Breast epithelium (tissue), 4 donors: ENCODE measurements at regions not wholly inside any gene's neighbourhood (a gene's known extent, or its start where the extent isn't known, plus 50 kb on each side); places are given as distances from the start of the nearest gene placed in this dataset.
A peak's percentile ranks its signal among the peaks of the same experiment; 100 is the strongest.
"Not testable (repeated sequence)": the region's sequence is repeated elsewhere in the genome, so short reads cannot be mapped to it uniquely, and the experiment has no call there.

Experiments
- DNase-seq, 2 donors: peaks; one replicate each; pipeline ENCODE4 v3.0.0-alpha.2; 2019; ENCODE audit warnings: low spot score in 2 of 2
- H3K27ac ChIP-seq, 2 donors: fragments of 200-600 bp; sonication (generic) in 1 of 2; one replicate each; pipeline ENCODE4 v1.5.1; 2016 to 2019; ENCODE audit warnings: mild to moderate bottlenecking in 1 of 2
- H3K27me3 ChIP-seq, 2 donors: fragments of 200-600 bp; sonication (generic) in 1 of 2; one replicate each; pipeline versions ENCODE4 v1.5.1 to v1.6.0; 2017 to 2019; ENCODE audit warnings: control low read depth in 1 of 2, mild to moderate bottlenecking in 1 of 2
- H3K36me3 ChIP-seq: fragments of 200-600 bp; one replicate; pipeline ENCODE4 v1.5.1; 2019
- H3K4me1 ChIP-seq, 2 donors: fragments of 200-600 bp; sonication (generic); one replicate each; pipeline ENCODE4 v1.5.1; 2016 to 2019; ENCODE audit warnings: control low read depth in 1 of 2
- H3K4me3 ChIP-seq, 3 donors: fragments of 200-600 bp; sonication (generic); 1 replicate in 2 of 3; 2 replicates in 1 of 3; pipeline ENCODE4 v1.5.1; 2016 to 2019; ENCODE audit warnings: mild to moderate bottlenecking in 3 of 3, moderate library complexity in 2 of 3
- H3K9me3 ChIP-seq, 2 donors: fragments of 200-600 bp; sonication (generic) in 1 of 2; one replicate each; pipeline ENCODE4 v1.5.1; 2016 to 2019; ENCODE audit warnings: control low read depth in 1 of 2
- POLR2A ChIP-seq: fragments of 450-650 bp; IDR thresholded peaks from one replicate; pipeline ENCODE4 v1.6.1; 2016; ENCODE audit warnings: antibody characterized with exemption, mild to moderate bottlenecking, moderate library complexity
- POLR2AphosphoS5 ChIP-seq, 3 donors: sonication (generic); formaldehyde crosslinking; IDR thresholded peaks; one replicate each; pipeline ENCODE4 v1.6.1; 2017; ENCODE audit warnings: antibody characterized with exemption in 3 of 3
- intact Hi-C: fragments of 100-400 bp; cut with DNase I; formaldehyde crosslinking; loops from one replicate; pipeline ENCODE4 v1.15.1; 2023; ENCODE audit warnings: low total_unique reads
- TF ChIP-seq, protein P1 (sequence below), 3 donors: fragments of 450-650 bp; IDR thresholded peaks; one replicate each; pipeline ENCODE4 v1.5.1; 2016 to 2017; ENCODE audit warnings: antibody characterized with exemption in 3 of 3, mild to moderate bottlenecking in 3 of 3, moderate library complexity in 3 of 3

GRCh38 chr2:54052825-54053718 lies 62.3 kb upstream of the ACYP2 start:
- Histone ChIP-seq H3K36me3 (no peaks in the 10 kb centered on the region), H3K27ac (peak overlapping the region in 1 of 2 donors; percentile 8), H3K4me1 (no peaks in the 10 kb centered on the region), H3K27me3 (no peaks in the 10 kb centered on the region), H3K4me3 (no peak overlapping the region), H3K9me3 (no peaks in the 10 kb centered on the region)
- DNase-seq, result no peak
- TF ChIP-seq, protein P1, sequence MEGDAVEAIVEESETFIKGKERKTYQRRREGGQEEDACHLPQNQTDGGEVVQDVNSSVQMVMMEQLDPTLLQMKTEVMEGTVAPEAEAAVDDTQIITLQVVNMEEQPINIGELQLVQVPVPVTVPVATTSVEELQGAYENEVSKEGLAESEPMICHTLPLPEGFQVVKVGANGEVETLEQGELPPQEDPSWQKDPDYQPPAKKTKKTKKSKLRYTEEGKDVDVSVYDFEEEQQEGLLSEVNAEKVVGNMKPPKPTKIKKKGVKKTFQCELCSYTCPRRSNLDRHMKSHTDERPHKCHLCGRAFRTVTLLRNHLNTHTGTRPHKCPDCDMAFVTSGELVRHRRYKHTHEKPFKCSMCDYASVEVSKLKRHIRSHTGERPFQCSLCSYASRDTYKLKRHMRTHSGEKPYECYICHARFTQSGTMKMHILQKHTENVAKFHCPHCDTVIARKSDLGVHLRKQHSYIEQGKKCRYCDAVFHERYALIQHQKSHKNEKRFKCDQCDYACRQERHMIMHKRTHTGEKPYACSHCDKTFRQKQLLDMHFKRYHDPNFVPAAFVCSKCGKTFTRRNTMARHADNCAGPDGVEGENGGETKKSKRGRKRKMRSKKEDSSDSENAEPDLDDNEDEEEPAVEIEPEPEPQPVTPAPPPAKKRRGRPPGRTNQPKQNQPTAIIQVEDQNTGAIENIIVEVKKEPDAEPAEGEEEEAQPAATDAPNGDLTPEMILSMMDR (IDR thresholded peaks at IDR 0.05), result no peak
- TF ChIP-seq POLR2AphosphoS5 (IDR thresholded peaks at IDR 0.05) (no peak), POLR2A (no peak)
- intact Hi-C loops, result no loop called here

- H3K4me3 ChIP-seq, result no peak overlapping the region
- intact Hi-C loops, result no loop called here
- H3K9me3 ChIP-seq, result no peaks in the 10 kb centered on the region
- no peak for TF ChIP-seq POLR2A
- TF ChIP-seq POLR2AphosphoS5 (IDR thresholded peaks at IDR 0.05), result no peak
- TF ChIP-seq, protein P1 (IDR thresholded peaks at IDR 0.05), result no peak
- H3K27ac ChIP-seq, result no peak overlapping the region
- H3K27me3 ChIP-seq, result no peaks in the 10 kb centered on the region
- no peaks in the 10 kb centered on the region for H3K4me1 ChIP-seq
- DNase-seq, result no peak
- H3K36me3 ChIP-seq, result no peaks in the 10 kb centered on the region
These were observed 65.0 kb upstream of the ACYP2 start for GRCh38 chr2:54050445-54050844.

DNA sequence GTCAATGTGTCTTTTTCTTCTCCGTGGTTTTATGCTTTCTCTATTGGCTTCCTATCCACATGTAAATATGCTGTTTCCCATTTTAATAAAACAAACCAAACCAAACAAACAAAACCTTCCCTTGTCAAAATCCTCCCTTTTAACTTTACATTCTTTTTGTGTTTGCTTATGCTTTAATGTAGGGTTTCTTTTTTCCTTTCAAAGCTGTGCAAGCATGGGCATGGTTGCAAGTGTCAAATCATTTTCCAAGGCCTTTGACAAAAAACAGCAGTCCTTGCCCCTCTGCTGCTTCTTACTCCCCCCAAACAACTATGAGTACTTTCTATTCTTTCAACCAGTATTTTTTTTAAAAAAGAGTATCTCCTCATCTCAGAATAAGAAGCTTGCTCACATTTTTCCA lies 66.0 kb upstream of the ACYP2 start:
- no peaks in the 10 kb centered on the region for H3K4me1 ChIP-seq
- no peaks in the 10 kb centered on the region for H3K9me3 ChIP-seq
- no peak for DNase-seq
- H3K27ac ChIP-seq, result no peak overlapping the region
- TF ChIP-seq, protein P1 (IDR thresholded peaks at IDR 0.05), result no peak
- TF ChIP-seq POLR2AphosphoS5 (IDR thresholded peaks at IDR 0.05) (no peak), POLR2A (no peak)
- H3K36me3 ChIP-seq, result no peaks in the 10 kb centered on the region
- no peak overlapping the region for H3K4me3 ChIP-seq
- intact Hi-C loops, result no loop called here
- no peaks in the 10 kb centered on the region for H3K27me3 ChIP-seq

DNA sequence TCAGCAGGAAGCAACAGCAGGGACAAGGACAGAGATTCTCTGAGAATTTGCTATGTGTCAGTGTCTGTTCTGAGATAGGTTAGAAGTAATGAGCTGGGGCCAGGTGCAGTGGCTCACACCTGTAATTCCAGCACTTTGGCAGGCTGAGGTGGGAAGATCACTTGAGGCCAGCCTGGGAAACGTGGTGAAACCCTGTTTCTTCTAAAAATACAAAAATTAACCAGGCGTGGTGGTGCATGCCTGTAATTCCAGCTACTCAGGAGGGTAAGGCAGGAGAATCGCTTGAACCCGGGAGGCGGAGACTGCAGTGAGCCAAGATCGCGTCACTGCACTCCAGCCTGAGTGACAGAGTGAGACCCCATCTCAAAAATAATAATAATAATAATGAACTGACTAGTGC lies 66.5 kb upstream of the ACYP2 start:
- H3K36me3 ChIP-seq, intact Hi-C loops, H3K4me1 ChIP-seq, H3K27ac ChIP-seq, H3K4me3 ChIP-seq, H3K27me3 ChIP-seq, H3K9me3 ChIP-seq, DNase-seq: not testable (repeated sequence)

GRCh38 chr2:54048117-54048785 lies 67.2 kb upstream of the ACYP2 start:
- Histone ChIP-seq H3K9me3 (no peaks in the 10 kb centered on the region), H3K27ac (no peak overlapping the region), H3K4me3 (no peak overlapping the region), H3K4me1 (no peaks in the 10 kb centered on the region), H3K36me3 (no peaks in the 10 kb centered on the region), H3K27me3 (no peaks in the 10 kb centered on the region)
- DNase-seq, result no peak
- intact Hi-C loops, result no loop called here
- TF ChIP-seq POLR2A (no peak), POLR2AphosphoS5 (IDR thresholded peaks at IDR 0.05) (no peak)
- TF ChIP-seq, protein P1 (IDR thresholded peaks at IDR 0.05), result no peak
